HG03378 (cell line): ENCODE measurements at regions not wholly inside any gene's neighbourhood (a gene's known extent, or its start where the extent isn't known, plus 50 kb on each side); places are given as distances from the start of the nearest gene placed in this dataset.

Source experiments
- ATAC-seq: cut with Tn5 transposase; IDR thresholded peaks from one replicate; pipeline ENCODE4 v1.9.1; 2021; ENCODE audit warnings: mild to moderate bottlenecking, moderate library complexity; ENCODE audit not compliant: unreplicated experiment

- no peak for ATAC-seq
Measured at GRCh38 chr1:55578646-55579045, 363.5 kb upstream of the USP24 start.

DNA sequence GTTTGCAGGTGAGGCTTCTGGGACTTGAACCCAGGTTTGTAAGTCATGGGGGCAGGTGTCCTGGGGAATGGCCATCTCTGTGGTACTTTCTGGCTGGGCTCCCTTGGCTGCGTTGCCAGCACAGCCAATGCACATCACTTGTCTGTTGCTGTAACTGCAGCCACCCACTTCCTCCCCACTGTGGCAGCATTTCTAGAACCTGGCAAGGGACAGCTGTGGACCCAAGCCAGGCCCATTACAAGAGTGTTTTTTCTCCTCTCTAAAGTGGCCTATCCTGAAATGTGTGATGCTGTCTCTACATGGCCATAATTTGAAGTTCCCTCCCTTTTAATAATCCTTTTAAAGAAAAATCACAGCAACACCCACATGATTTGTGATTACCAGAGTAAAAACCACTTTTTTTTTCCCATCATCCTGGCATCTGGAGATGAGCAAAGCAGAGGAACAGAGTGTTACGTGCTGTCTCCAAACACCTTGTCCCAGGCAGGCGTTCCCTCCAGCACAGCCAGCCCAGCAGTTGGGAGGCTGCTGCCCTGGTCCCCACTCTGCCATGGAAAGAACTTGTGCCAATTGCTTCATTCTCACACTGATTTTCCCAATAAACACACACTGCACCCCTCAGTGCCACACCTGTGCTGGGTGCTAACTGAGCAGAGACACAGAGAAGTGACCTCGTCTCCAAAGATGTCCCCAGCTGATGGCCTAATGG lies 360.6 kb upstream of the USP24 start:
- no peak for ATAC-seq

DNA sequence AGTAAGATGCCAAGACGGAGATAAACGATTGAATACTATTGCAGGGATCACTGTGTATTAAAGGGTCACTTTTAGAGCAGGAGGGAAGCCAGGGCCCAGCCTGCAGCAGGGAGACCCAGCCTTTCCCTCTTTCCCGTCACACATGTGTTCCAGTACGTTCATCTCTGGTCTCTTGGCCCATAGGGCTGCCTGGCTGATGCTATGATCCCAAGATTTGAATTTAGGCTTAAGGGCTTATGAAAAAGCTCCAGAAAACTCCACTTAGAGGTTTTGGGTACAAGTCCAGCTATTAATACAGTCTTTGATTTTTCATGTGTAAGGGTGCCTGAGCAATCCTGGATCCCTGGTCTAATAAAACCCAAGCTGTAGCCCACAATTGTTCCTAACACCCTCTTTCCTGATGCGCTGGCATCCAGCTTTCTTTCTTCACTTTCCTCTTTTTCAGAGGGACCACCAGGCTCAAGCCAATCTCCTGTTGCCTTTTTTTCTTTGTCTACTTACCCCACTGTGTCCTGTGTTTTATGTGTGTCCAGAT lies 359.6 kb upstream of the USP24 start:
- ATAC-seq = no peak

DNA sequence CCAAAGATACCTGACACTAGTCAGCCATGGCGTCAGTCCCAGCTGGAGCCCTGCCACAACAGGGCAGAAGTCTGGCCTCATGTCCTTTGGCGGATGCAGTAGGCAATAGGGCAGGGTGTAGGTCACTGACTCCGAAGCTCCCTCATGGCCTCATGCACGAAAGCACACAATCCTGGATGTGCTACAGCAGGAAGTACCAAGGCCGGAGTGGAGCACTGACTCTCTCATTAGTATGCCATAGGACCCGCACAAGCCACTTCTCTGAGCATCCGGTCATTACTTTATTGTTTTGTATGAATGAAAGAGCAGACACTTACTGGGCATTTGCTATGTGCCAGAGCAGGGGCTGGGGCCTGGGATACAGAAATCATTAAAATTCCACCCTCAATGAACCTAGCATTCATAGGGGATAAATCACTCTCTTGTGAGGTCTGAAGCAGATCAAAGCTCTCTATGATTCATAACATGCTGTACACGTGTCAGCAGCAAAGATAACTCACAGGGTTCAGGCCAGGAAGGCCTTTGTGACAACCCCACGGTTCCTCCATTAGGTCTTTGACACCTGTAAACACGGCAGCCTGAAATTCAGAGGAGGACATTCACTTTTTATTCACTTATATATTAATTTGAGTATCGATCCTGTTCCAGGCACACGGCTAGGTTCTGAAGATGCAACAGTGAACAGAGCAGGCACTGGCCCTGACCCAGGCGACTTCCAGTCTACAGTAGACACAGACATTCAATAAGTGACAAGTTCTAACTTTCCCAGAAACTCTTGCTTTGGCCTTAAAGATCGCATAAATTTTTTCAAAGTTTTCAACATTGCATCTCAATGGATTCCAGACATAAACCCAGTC lies 357.9 kb upstream of the USP24 start:
- ATAC-seq = no peak

DNA sequence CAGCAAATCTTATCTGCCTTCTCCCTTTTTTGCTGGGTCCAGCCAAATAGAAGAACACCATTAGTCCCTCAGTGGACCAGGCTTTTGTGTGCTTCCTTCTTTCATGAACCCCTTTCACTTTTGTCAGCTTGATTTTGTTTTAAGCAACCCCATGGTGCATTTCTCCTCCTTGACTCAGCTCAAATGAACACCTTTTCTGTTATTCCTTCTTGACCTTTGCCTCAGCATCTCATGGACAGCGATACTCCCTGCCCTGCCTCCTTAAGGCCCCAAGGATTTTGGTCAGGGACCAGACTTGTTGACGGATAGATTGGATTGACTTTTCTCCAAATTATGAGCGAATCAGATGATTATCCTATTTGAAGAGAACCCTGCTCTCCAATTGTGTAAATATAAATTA lies 356.6 kb upstream of the USP24 start:
- no peak for ATAC-seq

GRCh38 chr1:55569417-55569816 lies 354.3 kb upstream of the USP24 start:
- ATAC-seq = no peak

- no peak for ATAC-seq
Measured at GRCh38 chr1:55568732-55569131, 353.6 kb upstream of the USP24 start.

DNA sequence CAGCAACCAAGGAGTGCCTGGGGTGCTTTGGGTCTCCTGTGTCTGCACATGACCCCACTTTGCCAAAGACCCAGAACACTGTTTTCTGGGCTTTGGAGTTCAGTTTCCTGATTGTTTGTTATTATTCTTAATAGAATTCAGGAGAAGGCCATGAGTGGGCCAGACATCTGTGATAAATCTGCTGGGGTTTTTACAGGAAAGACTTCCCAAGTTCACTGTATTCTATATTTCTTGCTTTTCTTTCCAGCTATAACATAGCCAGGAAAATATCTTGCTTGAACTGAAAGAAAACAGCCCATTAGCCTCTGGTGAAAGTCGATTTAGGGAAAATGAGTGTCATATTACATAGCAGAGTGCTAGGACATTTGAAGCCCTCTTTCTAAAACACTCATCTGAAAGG lies 345.1 kb upstream of the USP24 start:
- no peak for ATAC-seq

DNA sequence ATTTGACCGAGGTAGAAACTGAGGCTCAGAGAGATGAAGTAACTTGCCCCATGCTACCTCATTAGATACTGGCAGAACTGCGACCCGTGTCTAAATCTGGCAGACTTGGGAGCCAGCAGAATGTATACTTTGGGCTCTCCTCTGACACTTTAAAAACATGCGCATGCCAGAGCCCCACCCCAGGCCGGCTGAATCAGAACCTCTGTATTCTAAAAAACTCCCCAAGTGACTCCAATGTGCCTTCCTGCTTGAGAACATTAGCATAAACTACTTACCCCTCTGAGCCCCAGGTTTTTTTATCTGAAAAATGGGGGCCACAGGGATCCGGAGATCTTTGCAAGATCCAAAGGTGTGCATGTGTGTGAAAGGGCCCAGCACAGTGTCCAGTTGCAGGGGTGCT lies 344.7 kb upstream of the USP24 start:
- ATAC-seq = no peak

GRCh38 chr1:55559161-55559611 lies 344.0 kb upstream of the USP24 start:
- ATAC-seq = no peak

- no peak for ATAC-seq
Measured at GRCh38 chr1:55558515-55558914, 343.4 kb upstream of the USP24 start.

DNA sequence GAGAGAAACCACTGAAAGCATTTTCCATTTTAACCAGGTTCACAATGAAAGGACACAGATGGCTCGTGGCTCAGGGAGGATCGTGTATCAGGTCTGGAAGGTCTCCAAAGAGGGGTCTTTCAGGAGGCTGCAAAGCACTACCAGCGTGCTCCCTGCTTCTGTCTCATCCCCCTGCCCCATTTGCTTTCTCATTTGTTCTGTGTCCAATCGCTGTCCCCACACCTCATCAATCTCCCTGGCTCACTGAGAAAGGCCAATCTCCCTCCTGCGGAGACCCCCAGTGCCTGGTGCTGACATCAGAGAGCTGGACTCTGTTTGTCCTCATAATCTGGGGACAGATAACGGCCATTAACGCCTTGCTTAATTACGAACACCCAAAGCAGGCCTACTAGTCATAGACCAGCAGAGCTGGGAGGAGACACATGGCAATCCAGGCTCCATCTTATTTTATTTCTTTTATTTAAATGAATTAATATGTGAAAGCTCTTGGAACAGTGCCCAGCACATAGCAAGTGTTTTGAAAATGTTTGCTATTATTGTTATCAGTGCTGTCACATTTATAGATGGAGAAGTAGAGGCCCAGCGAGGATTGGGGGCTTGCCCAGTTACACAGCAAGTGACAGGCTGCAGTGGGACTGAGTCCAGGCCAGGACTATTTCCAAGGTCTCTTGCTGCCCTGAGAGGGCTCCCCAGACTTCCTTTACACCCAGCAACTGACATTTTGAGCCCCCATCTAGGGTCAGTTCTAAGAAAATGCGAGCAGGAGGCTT lies 341.0 kb upstream of the USP24 start:
- ATAC-seq = no peak

GRCh38 chr1:55554611-55555010 lies 339.4 kb upstream of the USP24 start:
- ATAC-seq = no peak

DNA sequence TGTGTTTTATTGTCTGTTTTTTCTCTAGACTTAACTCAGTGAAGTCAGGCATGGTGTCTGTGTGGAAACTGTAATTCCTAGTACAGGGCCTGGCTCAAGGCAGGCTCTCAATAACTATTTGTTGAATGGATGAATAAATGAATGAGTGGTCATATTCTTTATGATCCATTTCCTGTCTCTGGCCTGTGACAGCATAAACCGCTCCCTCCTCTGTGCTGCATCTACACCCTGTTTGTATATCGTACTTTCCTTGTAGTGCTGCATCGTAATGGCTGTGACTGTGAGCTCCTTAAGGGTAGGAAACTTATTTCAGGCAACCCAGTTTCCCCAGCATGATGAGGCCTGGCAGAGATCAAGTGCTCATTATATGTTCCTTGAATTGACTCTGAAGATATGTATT lies 337.5 kb upstream of the USP24 start:
- ATAC-seq = no peak

- no peak for ATAC-seq
Measured at GRCh38 chr1:55547405-55547804, 332.2 kb upstream of the USP24 start.

DNA sequence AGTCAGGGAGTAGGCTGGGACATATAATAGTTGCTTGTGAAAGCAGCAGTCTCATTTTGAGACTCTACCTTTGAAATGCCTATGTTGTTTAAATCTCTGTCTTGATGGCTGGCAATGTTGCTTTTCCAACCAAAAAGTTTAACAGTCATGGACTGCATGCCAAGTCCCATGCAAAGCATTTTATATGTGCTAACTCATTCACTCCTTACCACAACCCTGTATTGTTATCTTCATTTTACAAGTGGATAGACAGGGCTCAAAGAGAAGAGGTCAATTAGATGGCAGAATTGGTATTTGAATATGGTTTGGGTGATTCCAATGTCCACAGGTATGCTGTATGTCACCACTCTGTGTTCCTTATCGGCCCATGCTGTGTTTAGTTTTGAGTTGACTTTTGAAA lies 331.4 kb upstream of the USP24 start:
- no peak for ATAC-seq

DNA sequence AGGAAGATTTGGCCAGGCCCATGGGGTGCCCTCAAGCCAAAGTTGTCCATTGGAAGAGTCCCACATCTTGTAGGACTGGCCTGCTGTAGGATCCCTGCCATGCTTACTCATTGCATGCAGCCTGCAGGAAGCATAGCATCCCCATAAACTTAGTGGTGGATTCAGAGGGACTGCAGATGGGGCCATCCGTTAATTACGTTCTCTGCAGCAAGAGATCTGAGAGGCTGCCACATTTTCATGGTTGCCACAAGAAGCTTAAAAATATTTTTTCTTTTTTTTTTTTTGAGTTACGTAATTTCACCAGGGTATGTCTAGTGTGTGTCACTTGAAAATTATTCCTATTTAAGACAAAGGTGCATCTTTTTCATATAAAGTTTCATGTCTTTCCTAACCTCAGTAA lies 329.7 kb upstream of the USP24 start:
- ATAC-seq = no peak

DNA sequence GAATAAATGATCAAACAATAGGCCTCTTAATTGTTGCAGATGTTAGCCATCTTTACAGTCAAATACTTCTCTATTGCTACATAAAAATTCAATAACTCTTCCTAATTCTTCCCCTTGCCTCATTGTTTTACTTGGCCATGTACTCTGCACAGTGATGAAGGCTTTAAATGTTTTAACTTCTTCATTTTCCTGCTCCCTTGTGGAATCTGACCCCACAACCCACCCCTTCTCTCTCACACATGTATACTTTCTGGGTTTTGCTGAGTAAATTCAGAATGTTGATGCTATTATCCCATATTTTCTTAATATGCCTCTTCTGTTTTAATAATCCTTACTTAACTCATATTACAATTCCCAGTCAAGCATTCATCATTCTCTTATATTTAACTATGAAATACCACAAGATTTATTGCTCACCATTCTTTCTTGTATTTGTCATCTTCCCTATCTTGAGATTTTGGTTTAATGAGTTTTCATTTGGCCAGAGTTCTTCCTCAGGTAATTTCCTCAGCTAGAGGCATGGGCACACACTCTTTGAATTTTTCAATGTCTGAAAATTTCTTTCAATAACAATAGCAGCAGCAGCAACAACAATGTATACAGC lies 327.8 kb upstream of the USP24 start:
- no peak for ATAC-seq

GRCh38 chr1:55541296-55541695 lies 326.1 kb upstream of the USP24 start:
- no peak for ATAC-seq

DNA sequence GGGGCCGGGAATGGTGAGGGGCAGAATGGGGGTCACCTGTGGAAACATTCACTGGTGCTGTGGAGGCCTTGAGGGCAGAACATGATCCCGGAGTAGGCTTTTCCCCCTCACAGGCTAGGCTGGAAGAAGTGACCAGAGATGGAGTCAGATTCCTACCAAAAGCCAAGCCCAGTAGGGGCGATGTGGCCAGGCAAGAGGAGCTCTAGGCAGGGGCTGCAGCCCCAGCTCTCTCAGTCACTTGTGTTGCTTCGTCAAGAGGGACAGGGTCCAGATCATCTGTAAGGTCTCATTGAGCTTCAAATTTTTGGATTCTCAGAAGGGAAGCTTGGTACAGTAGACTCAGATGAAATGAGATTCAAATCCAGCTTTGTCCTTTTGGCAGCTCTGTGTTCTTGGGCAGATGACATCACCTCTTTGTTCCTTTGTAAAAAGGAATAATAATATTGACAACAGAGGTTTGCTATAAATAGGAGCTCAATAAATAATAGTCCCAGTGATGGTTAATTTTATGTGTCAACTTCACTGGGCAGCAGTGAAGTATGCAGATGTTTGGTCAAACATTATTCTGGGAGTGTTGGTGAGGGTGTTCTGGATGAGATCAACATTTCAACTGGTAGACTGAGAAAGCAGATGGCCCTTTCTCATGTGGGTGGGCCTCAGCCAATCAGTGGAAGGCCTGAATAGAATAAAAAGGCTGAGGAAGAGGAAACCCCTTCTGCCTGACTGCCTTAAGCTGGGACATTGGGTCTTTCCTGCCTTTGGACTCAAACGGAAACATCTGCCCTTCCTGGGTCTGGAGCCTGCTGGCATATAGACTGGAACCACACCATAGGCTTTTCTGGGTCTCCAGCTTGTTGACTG lies 324.7 kb upstream of the USP24 start:
- no peak for ATAC-seq
